Smooth muscle cell of the brain vasculature (primary cell): ENCODE measurements at regions not wholly inside any gene's neighbourhood (a gene's known extent, or its start where the extent isn't known, plus 50 kb on each side); places are given as distances from the start of the nearest gene placed in this dataset.

Experiments
- DNase-seq: peaks from one replicate; pipeline ENCODE4 v3.0.0-alpha.2; 2012; ENCODE audit warnings: low read depth, low spot score

GRCh38 chr2:230642966-230643365 is 69.7 kb upstream of the CAB39 start:
- DNase-seq, result no peak

GRCh38 chr2:230643576-230644291 is 68.9 kb upstream of the CAB39 start:
- DNase-seq, result no peak

GRCh38 chr2:230644356-230644935 is 68.2 kb upstream of the CAB39 start:
- DNase-seq, result no peak

- DNase-seq, result no peak
Measured at GRCh38 chr2:230648356-230648755, 64.3 kb upstream of the CAB39 start.

GRCh38 chr2:230650585-230651137 is 62.0 kb upstream of the CAB39 start:
- no peak for DNase-seq

- no peak for DNase-seq
Measured at GRCh38 chr2:230654057-230654456, 58.6 kb upstream of the CAB39 start.

GRCh38 chr2:230657462-230657861 is 55.2 kb upstream of the CAB39 start:
- no peak for DNase-seq

GRCh38 chr2:230657906-230658305 is 54.7 kb upstream of the CAB39 start:
- DNase-seq, result no peak

GRCh38 chr2:230658577-230658876 is 54.1 kb upstream of the CAB39 start:
- DNase-seq, result no peak

GRCh38 chr2:230658877-230659652 is 53.6 kb upstream of the CAB39 start:
- no peak for DNase-seq

- no peak for DNase-seq
Measured at GRCh38 chr2:230660294-230661060, 52.2 kb upstream of the CAB39 start.

GRCh38 chr2:230661072-230661957 is 51.3 kb upstream of the CAB39 start:
- DNase-seq, result no peak
